GM19463 (cell line): ENCODE measurements at regions not wholly inside any gene's neighbourhood (a gene's known extent, or its start where the extent isn't known, plus 50 kb on each side); places are given as distances from the start of the nearest gene placed in this dataset.
"Not testable (repeated sequence)": the region's sequence is repeated elsewhere in the genome, so short reads cannot be mapped to it uniquely, and the experiment has no call there.

Experiments
- ATAC-seq: cut with Tn5 transposase; IDR thresholded peaks from one replicate; pipeline ENCODE4 v1.9.1; 2021; ENCODE audit warnings: mild to moderate bottlenecking, moderate library complexity; ENCODE audit not compliant: unreplicated experiment

- no peak for ATAC-seq
These were observed 959.9 kb upstream of the ADGRL4 start for GRCh38 chr1:79966438-79966837.

GRCh38 chr1:79959635-79960034 is 953.1 kb upstream of the ADGRL4 start:
- ATAC-seq = no peak

GRCh38 chr1:79955966-79956365 is 949.4 kb upstream of the ADGRL4 start:
- no peak for ATAC-seq

- no peak for ATAC-seq
These were observed 944.0 kb upstream of the ADGRL4 start for GRCh38 chr1:79950511-79950910.

- ATAC-seq = no peak
These were observed 938.9 kb upstream of the ADGRL4 start for GRCh38 chr1:79945391-79945790.

- no peak for ATAC-seq
These were observed 922.8 kb upstream of the ADGRL4 start for GRCh38 chr1:79929356-79929755.

- no peak for ATAC-seq
These were observed 922.4 kb upstream of the ADGRL4 start for GRCh38 chr1:79928901-79929300.

- no peak for ATAC-seq
These were observed 914.6 kb upstream of the ADGRL4 start for GRCh38 chr1:79920960-79921669.

GRCh38 chr1:79914896-79915295 is 908.4 kb upstream of the ADGRL4 start:
- ATAC-seq = no peak

GRCh38 chr1:79912813-79913212 is 906.3 kb upstream of the ADGRL4 start:
- ATAC-seq = no peak

- ATAC-seq = no peak
These were observed 896.8 kb upstream of the ADGRL4 start for GRCh38 chr1:79903321-79903720.

GRCh38 chr1:79902418-79902817 is 895.9 kb upstream of the ADGRL4 start:
- no peak for ATAC-seq

- ATAC-seq = no peak
These were observed 893.4 kb upstream of the ADGRL4 start for GRCh38 chr1:79899914-79900313.

GRCh38 chr1:79896140-79896539 is 889.6 kb upstream of the ADGRL4 start:
- no peak for ATAC-seq

GRCh38 chr1:79895573-79895972 is 889.0 kb upstream of the ADGRL4 start:
- no peak for ATAC-seq

GRCh38 chr1:79894129-79894528 is 887.6 kb upstream of the ADGRL4 start:
- ATAC-seq = not testable (repeated sequence)

- ATAC-seq = no peak
These were observed 880.5 kb upstream of the ADGRL4 start for GRCh38 chr1:79887059-79887458.

GRCh38 chr1:79885101-79885500 is 878.6 kb upstream of the ADGRL4 start:
- no peak for ATAC-seq

GRCh38 chr1:79877086-79877485 is 870.6 kb upstream of the ADGRL4 start:
- ATAC-seq = no peak

- no peak for ATAC-seq
These were observed 868.7 kb upstream of the ADGRL4 start for GRCh38 chr1:79875187-79875586.

- ATAC-seq = no peak
These were observed 867.8 kb upstream of the ADGRL4 start for GRCh38 chr1:79874289-79874688.

GRCh38 chr1:79859212-79859948 is 852.9 kb upstream of the ADGRL4 start:
- ATAC-seq = no peak
